PC-9 (cell line): ENCODE measurements at regions not wholly inside any gene's neighbourhood (a gene's known extent, or its start where the extent isn't known, plus 50 kb on each side); places are given as distances from the start of the nearest gene placed in this dataset.

Experiments
- BruUV-seq: library from RNA; stranded (reverse); fragments of 400-500 nt; replicated peaks from 2 replicates; lab custom pipeline; 2021; lab: Mats Ljungman, UMichigan
- CTCF ChIA-PET: fragments of 300-600 bp; sonication (Branson Sonifier 250); formaldehyde crosslinking; loops from one replicate; lab custom pipeline; 2022; ENCODE audit warnings: antibody characterized with exemption; lab: Charles Lee
- POLR2A ChIA-PET: fragments of 300-600 bp; sonication (Branson Sonifier 250); formaldehyde crosslinking; loops from one replicate; lab custom pipeline; 2022; ENCODE audit warnings: antibody characterized with exemption; ENCODE audit not compliant: unreplicated experiment; lab: Charles Lee
- DNase-seq, 2 experiments: peaks; one replicate each; pipeline versions ENCODE4 v3.0.0 to v3.0.0-alpha.2; 2015 to 2022; ENCODE audit warnings: mixed read lengths in 1 of 2
- H2AFZ ChIP-seq: fragments of 200-600 bp; sonication (generic); 2 replicates; pipeline ENCODE4 v1.8.1; 2017; ENCODE audit warnings: antibody characterized with exemption
- H3F3A ChIP-seq: fragments of 200-600 bp; sonication (generic); 2 replicates; pipeline ENCODE4 v1.8.1; 2017; ENCODE audit warnings: antibody characterized with exemption, mild to moderate bottlenecking, low read depth; ENCODE audit not compliant: insufficient read depth
- H3K27ac ChIP-seq: fragments of 200-600 bp; sonication (generic); 2 replicates; pipeline ENCODE4 v1.6.1; 2016; ENCODE audit warnings: mixed run types
- H3K27me3 ChIP-seq: fragments of 200-600 bp; sonication (generic); 2 replicates; pipeline ENCODE4 v1.6.1; 2016; ENCODE audit warnings: low read depth, mixed run types; ENCODE audit not compliant: insufficient read depth
- H3K36me3 ChIP-seq: fragments of 200-600 bp; sonication (generic); 2 replicates; pipeline ENCODE4 v1.6.1; 2016; ENCODE audit warnings: low read depth, mixed run types
- H3K4me1 ChIP-seq: fragments of 200-600 bp; sonication (generic); replicated peaks from 2 replicates; pipeline ENCODE4 v1.6.1; 2016; ENCODE audit warnings: mixed run types; ENCODE audit not compliant: insufficient read depth
- H3K4me2 ChIP-seq: fragments of 200-600 bp; sonication (generic); 2 replicates; pipeline ENCODE4 v1.6.1; 2017; ENCODE audit warnings: mixed run types
- H3K4me3 ChIP-seq: fragments of 200-600 bp; sonication (generic); 2 replicates; pipeline ENCODE4 v1.6.1; 2016; ENCODE audit warnings: mixed run types
- H3K79me2 ChIP-seq: fragments of 200-600 bp; sonication (generic); 2 replicates; pipeline ENCODE4 v1.6.1; 2017; ENCODE audit warnings: low read depth, mixed run types
- H3K9me2 ChIP-seq: fragments of 200-600 bp; sonication (generic); 2 replicates; pipeline ENCODE4 v1.8.1; 2017; ENCODE audit warnings: mild to moderate bottlenecking; ENCODE audit not compliant: insufficient read depth
- H3K9me3 ChIP-seq: fragments of 200-600 bp; sonication (generic); 2 replicates; pipeline ENCODE4 v1.8.1; 2016; ENCODE audit warnings: low read depth; ENCODE audit not compliant: insufficient read depth
- H4K20me1 ChIP-seq: fragments of 200-600 bp; sonication (generic); 2 replicates; pipeline ENCODE4 v1.8.1; 2017; ENCODE audit not compliant: insufficient read depth
- CTCF ChIP-seq: fragments of 200-600 bp; sonication (generic); conservative IDR thresholded peaks from 2 replicates; pipeline ENCODE4 v1.6.1; 2017; ENCODE audit warnings: mixed run types, antibody characterized with exemption, mild to moderate bottlenecking, moderate library complexity
- EZH2 ChIP-seq: fragments of 200-600 bp; sonication (generic); IDR thresholded peaks from 2 replicates; pipeline ENCODE4 v1.8.0; 2017; ENCODE audit warnings: antibody characterized with exemption, low read depth
- intact Hi-C: fragments of 100-400 bp; cut with micrococcal nuclease; formaldehyde crosslinking; loops from one replicate; pipeline ENCODE4 v1.10.0; 2022; ENCODE audit not compliant: unreplicated experiment

- no peaks in the 10 kb centered on the region for H3K9me3 ChIP-seq
Observed at GRCh38 chr5:168216989-168217388, 74.5 kb upstream of the WWC1 start.

GRCh38 chr5:168217497-168217896 lies 73.9 kb upstream of the WWC1 start:
- H3K27ac ChIP-seq: no peak overlapping the region
- H3K36me3 ChIP-seq: no peaks in the 10 kb centered on the region
- no peak overlapping the region for H3K4me3 ChIP-seq
- H3K4me1 ChIP-seq: no peaks in the 10 kb centered on the region
- intact Hi-C loops: loop anchor here (10.0 kb wide), 2 partner anchors 173 to 493 kb away; no protein-coding TSS in a partner anchor
- H3F3A ChIP-seq: no peaks in the 10 kb centered on the region
- no peak overlapping the region for H3K4me2 ChIP-seq
- peaks cover 82% of the 10 kb centered on the region for H3K27me3 ChIP-seq
- H2AFZ ChIP-seq: no peak overlapping the region
- TF ChIP-seq CTCF: no peak
- no peak for TF ChIP-seq EZH2
- no TSS peak for BruUV-seq
- H3K79me2 ChIP-seq: no peaks in the 10 kb centered on the region
- ChIA-PET CTCF (no interaction called here), POLR2A (no interaction called here)
- H3K9me2 ChIP-seq: no peaks in the 10 kb centered on the region
- H3K9me3 ChIP-seq: no peaks in the 10 kb centered on the region
- H4K20me1 ChIP-seq: no peaks in the 10 kb centered on the region
- DNase-seq: no peak

More at GRCh38 chr5:168216989-168217388, 74.5 kb upstream of the WWC1 start:
- no peaks in the 10 kb centered on the region for H3F3A ChIP-seq
- BruUV-seq: no TSS peak
- H3K27me3 ChIP-seq: peaks cover 82% of the 10 kb centered on the region
- no peaks in the 10 kb centered on the region for H3K4me1 ChIP-seq
- H3K79me2 ChIP-seq: no peaks in the 10 kb centered on the region
- ChIA-PET POLR2A (no interaction called here), CTCF (no interaction called here)
- no peak overlapping the region for H2AFZ ChIP-seq
- intact Hi-C loops: loop anchor here (10.0 kb wide), 2 partner anchors 172 to 492 kb away; no protein-coding TSS in a partner anchor
- no peaks in the 10 kb centered on the region for H3K9me2 ChIP-seq
- no peak overlapping the region for H3K4me3 ChIP-seq
- TF ChIP-seq CTCF: no peak
- no peak for TF ChIP-seq EZH2
- H4K20me1 ChIP-seq: no peaks in the 10 kb centered on the region
- no peak for DNase-seq
- H3K27ac ChIP-seq: no peak overlapping the region
- no peaks in the 10 kb centered on the region for H3K36me3 ChIP-seq
- no peak overlapping the region for H3K4me2 ChIP-seq

- H3K9me2 ChIP-seq: no peaks in the 10 kb centered on the region
- no peaks in the 10 kb centered on the region for H3K9me3 ChIP-seq
- no TSS peak for BruUV-seq
- DNase-seq: no peak
- TF ChIP-seq CTCF: no peak
- no peak for TF ChIP-seq EZH2
- ChIA-PET POLR2A (no interaction called here), CTCF (no interaction called here)
- H3K4me2 ChIP-seq: no peak overlapping the region
- H2AFZ ChIP-seq: no peak overlapping the region
- no peak overlapping the region for H3K27ac ChIP-seq
- H3K36me3 ChIP-seq: no peaks in the 10 kb centered on the region
- H3K79me2 ChIP-seq: no peaks in the 10 kb centered on the region
- no peaks in the 10 kb centered on the region for H3F3A ChIP-seq
- no peak overlapping the region for H3K4me3 ChIP-seq
- intact Hi-C loops: loop anchor here (10.0 kb wide), 2 partner anchors 174 to 494 kb away; no protein-coding TSS in a partner anchor
- peaks cover 83% of the 10 kb centered on the region for H3K27me3 ChIP-seq
- no peaks in the 10 kb centered on the region for H3K4me1 ChIP-seq
- no peaks in the 10 kb centered on the region for H4K20me1 ChIP-seq
Observed at GRCh38 chr5:168218746-168219145, 72.7 kb upstream of the WWC1 start.
